GM23338 (cell line): ENCODE measurements at regions not wholly inside any gene's neighbourhood (a gene's known extent, or its start where the extent isn't known, plus 50 kb on each side); places are given as distances from the start of the nearest gene placed in this dataset.

Source experiments
- ATAC-seq: fragments of 200-7000 bp; cut with Tn5 transposase; 3 replicates; pipeline ENCODE4 v1.9.1; 2020
- DNase-seq: peaks from one replicate; pipeline ENCODE4 v3.0.0-alpha.2; 2015; ENCODE audit warnings: low spot score
- H2AFZ ChIP-seq: fragments of 200-600 bp; sonication (generic); 2 replicates; pipeline ENCODE4 v1.8.0; 2016; ENCODE audit warnings: antibody characterized with exemption, mild to moderate bottlenecking, moderate library complexity
- H3F3A ChIP-seq: fragments of 200-600 bp; sonication (generic); replicated peaks from 2 replicates; pipeline ENCODE4 v1.8.0; 2017; ENCODE audit warnings: antibody characterized with exemption, mixed run types, low read depth
- H3K27ac ChIP-seq: fragments of 200-600 bp; sonication (generic); 2 replicates; pipeline ENCODE4 v1.6.1; 2016; ENCODE audit warnings: low read depth
- H3K27me3 ChIP-seq: fragments of 200-600 bp; sonication (generic); 2 replicates; pipeline ENCODE4 v1.8.0; 2016; ENCODE audit warnings: mild to moderate bottlenecking, mixed run types, moderate library complexity; ENCODE audit not compliant: insufficient read depth
- H3K36me3 ChIP-seq: fragments of 200-600 bp; sonication (generic); 2 replicates; pipeline ENCODE4 v1.8.0; 2016; ENCODE audit warnings: mild to moderate bottlenecking; ENCODE audit not compliant: insufficient read depth
- H3K4me1 ChIP-seq: fragments of 200-600 bp; sonication (generic); 2 replicates; pipeline ENCODE4 v1.8.0; 2016; ENCODE audit warnings: mild to moderate bottlenecking, moderate library complexity; ENCODE audit not compliant: insufficient read depth
- H3K4me2 ChIP-seq: fragments of 200-600 bp; sonication (generic); 2 replicates; pipeline ENCODE4 v1.7.1; 2017; ENCODE audit warnings: mixed run types
- H3K4me3 ChIP-seq: fragments of 200-600 bp; sonication (generic); 2 replicates; pipeline ENCODE4 v1.6.1; 2016; ENCODE audit warnings: mixed run types
- H3K79me2 ChIP-seq: fragments of 200-600 bp; sonication (generic); replicated peaks from 2 replicates; pipeline ENCODE4 v1.8.0; 2017; ENCODE audit warnings: mild to moderate bottlenecking; ENCODE audit not compliant: insufficient read depth
- H3K9me2 ChIP-seq: fragments of 200-600 bp; sonication (generic); 2 replicates; pipeline ENCODE4 v1.8.0; 2017; ENCODE audit not compliant: insufficient read depth
- H4K20me1 ChIP-seq: fragments of 200-600 bp; sonication (generic); replicated peaks from 2 replicates; pipeline ENCODE4 v1.8.0; 2017; ENCODE audit warnings: mild to moderate bottlenecking; ENCODE audit not compliant: insufficient read depth
- H3K27ac Mint-ChIP-seq: 2 replicates; pipeline ENCODE4 v1.8.0; 2020; ENCODE audit warnings: inconsistent platforms, mild to moderate bottlenecking, moderate library complexity, mixed read lengths
- H3K27me3 Mint-ChIP-seq: 3 replicates; pipeline ENCODE4 v1.8.0; 2022; ENCODE audit warnings: low read depth, mild to moderate bottlenecking, moderate library complexity, mixed read lengths, inconsistent platforms; ENCODE audit not compliant: insufficient read depth, poor library complexity
- H3K36me3 Mint-ChIP-seq: 3 replicates; pipeline ENCODE4 v1.8.0; 2021; ENCODE audit warnings: low read depth, mild to moderate bottlenecking, inconsistent platforms, moderate library complexity, mixed read lengths
- H3K4me1 Mint-ChIP-seq: 3 replicates; pipeline ENCODE4 v1.8.0; 2020; ENCODE audit warnings: mild to moderate bottlenecking, inconsistent platforms, mixed read lengths
- H3K4me3 Mint-ChIP-seq: 3 replicates; pipeline ENCODE4 v1.8.0; 2021; ENCODE audit warnings: moderate library complexity, mild to moderate bottlenecking, inconsistent platforms, mixed read lengths
- H3K9me3 Mint-ChIP-seq: 3 replicates; pipeline ENCODE4 v1.8.0; 2020; ENCODE audit warnings: moderate library complexity, mild to moderate bottlenecking, inconsistent platforms, mixed read lengths
- CREB1 ChIP-seq: fragments of 250-450 bp; sonication (Bioruptor Pico); IDR thresholded peaks from 2 replicates; pipeline ENCODE4 v1.5.0; 2020; ENCODE audit warnings: low read depth, mild to moderate bottlenecking, moderate library complexity
- EZH2 ChIP-seq: fragments of 200-600 bp; sonication (generic); IDR thresholded peaks from one replicate; pipeline ENCODE4 v1.8.0; 2017; ENCODE audit warnings: antibody characterized with exemption, mild to moderate bottlenecking, low read depth; ENCODE audit not compliant: unreplicated experiment
- EZH2phosphoT487 ChIP-seq: fragments of 200-600 bp; sonication (generic); IDR thresholded peaks from one replicate; pipeline ENCODE4 v1.8.1; 2018; ENCODE audit warnings: antibody characterized with exemption; ENCODE audit not compliant: unreplicated experiment
- JUNB ChIP-seq: IDR thresholded peaks from one replicate; pipeline ENCODE4 v1.6.1; 2016; ENCODE audit warnings: antibody characterized with exemption; ENCODE audit not compliant: unreplicated experiment
- NANOG ChIP-seq: IDR thresholded peaks from 2 replicates; pipeline ENCODE4 v1.6.1; 2016; ENCODE audit warnings: antibody characterized with exemption, borderline replicate concordance
- POLR2AphosphoS5 ChIP-seq: IDR thresholded peaks from 2 replicates; pipeline ENCODE4 v1.6.1; 2016; ENCODE audit warnings: antibody characterized with exemption, low read depth
- STAT1 ChIP-seq: IDR thresholded peaks from one replicate; pipeline ENCODE4 v1.6.1; 2016; ENCODE audit warnings: antibody characterized with exemption; ENCODE audit not compliant: unreplicated experiment
- ZNF114 ChIP-seq: fragments of 250-450 bp; sonication (Bioruptor Pico); IDR thresholded peaks from 2 replicates; pipeline ENCODE4 v1.5.0; 2020; ENCODE audit warnings: mild to moderate bottlenecking, moderate library complexity
- ZNF331 ChIP-seq: fragments of 250-450 bp; sonication (Bioruptor Pico); IDR thresholded peaks from 2 replicates; pipeline ENCODE4 v1.5.0; 2020; ENCODE audit warnings: low read depth, mild to moderate bottlenecking, moderate library complexity
- TF ChIP-seq, protein P1 (sequence below): IDR thresholded peaks from one replicate; pipeline ENCODE4 v1.6.1; 2018; ENCODE audit warnings: antibody characterized with exemption; ENCODE audit not compliant: unreplicated experiment
- TF ChIP-seq, protein P2 (sequence below), 2 experiments: fragments of 200-600 bp in 1 of 2; sonication (generic) in 1 of 2; conservative IDR thresholded peaks; 2 replicates each; pipeline versions ENCODE4 v1.5.1 to v1.6.1; 2016 to 2017; ENCODE audit warnings: antibody characterized with exemption in 2 of 2, low read depth in 2 of 2, mild to moderate bottlenecking in 2 of 2, moderate library complexity in 1 of 2
- TF ChIP-seq, protein P3 (sequence below): fragments of 250-450 bp; sonication (Bioruptor Pico); IDR thresholded peaks from 2 replicates; pipeline ENCODE4 v1.5.0; 2020; ENCODE audit warnings: mild to moderate bottlenecking, moderate library complexity
- TF ChIP-seq, protein P4 (sequence below): IDR thresholded peaks from 2 replicates; pipeline ENCODE4 v1.6.1; 2016; ENCODE audit warnings: antibody characterized with exemption

DNA sequence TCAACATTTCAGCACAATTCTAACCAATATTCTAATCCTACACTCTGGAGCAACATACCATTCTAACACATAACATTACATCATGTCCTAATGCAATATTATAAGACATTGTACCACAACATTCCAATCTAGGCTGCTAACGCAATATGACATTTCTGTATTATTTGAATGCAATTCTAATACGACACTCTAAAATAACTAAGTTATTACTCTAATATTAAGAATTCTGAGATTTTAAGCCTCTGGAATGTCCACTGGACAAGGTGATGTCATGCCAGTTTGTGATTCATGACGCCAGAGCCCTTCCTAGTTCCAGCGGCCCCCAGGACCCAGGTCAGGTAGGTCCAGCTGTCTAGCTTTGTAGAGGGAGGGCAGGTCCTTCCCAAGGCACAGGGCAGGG, 69.7 kb upstream of the SIRPA start:
- H4K20me1 ChIP-seq = no peaks in the 10 kb centered on the region
- H3K36me3 Mint-ChIP-seq = no peaks in the 10 kb centered on the region
- DNase-seq (no peak), ATAC-seq (no peak)
- no peaks in the 10 kb centered on the region for H3K9me2 ChIP-seq
- peaks cover 6% of the 10 kb centered on the region for H3K27me3 Mint-ChIP-seq
- H3K4me1 ChIP-seq = no peaks in the 10 kb centered on the region
- H3K4me3 Mint-ChIP-seq = no peak overlapping the region
- H3K27ac Mint-ChIP-seq = no peak overlapping the region
- no peaks in the 10 kb centered on the region for H3K9me3 Mint-ChIP-seq
- no peak overlapping the region for H2AFZ ChIP-seq
- H3F3A ChIP-seq = no peaks in the 10 kb centered on the region
- H3K79me2 ChIP-seq = no peaks in the 10 kb centered on the region
- no peak overlapping the region for H3K4me2 ChIP-seq
- no peak overlapping the region for H3K27ac ChIP-seq
- H3K27me3 ChIP-seq = no peaks in the 10 kb centered on the region
- no peaks in the 10 kb centered on the region for H3K36me3 ChIP-seq
- TF ChIP-seq, protein P1, sequence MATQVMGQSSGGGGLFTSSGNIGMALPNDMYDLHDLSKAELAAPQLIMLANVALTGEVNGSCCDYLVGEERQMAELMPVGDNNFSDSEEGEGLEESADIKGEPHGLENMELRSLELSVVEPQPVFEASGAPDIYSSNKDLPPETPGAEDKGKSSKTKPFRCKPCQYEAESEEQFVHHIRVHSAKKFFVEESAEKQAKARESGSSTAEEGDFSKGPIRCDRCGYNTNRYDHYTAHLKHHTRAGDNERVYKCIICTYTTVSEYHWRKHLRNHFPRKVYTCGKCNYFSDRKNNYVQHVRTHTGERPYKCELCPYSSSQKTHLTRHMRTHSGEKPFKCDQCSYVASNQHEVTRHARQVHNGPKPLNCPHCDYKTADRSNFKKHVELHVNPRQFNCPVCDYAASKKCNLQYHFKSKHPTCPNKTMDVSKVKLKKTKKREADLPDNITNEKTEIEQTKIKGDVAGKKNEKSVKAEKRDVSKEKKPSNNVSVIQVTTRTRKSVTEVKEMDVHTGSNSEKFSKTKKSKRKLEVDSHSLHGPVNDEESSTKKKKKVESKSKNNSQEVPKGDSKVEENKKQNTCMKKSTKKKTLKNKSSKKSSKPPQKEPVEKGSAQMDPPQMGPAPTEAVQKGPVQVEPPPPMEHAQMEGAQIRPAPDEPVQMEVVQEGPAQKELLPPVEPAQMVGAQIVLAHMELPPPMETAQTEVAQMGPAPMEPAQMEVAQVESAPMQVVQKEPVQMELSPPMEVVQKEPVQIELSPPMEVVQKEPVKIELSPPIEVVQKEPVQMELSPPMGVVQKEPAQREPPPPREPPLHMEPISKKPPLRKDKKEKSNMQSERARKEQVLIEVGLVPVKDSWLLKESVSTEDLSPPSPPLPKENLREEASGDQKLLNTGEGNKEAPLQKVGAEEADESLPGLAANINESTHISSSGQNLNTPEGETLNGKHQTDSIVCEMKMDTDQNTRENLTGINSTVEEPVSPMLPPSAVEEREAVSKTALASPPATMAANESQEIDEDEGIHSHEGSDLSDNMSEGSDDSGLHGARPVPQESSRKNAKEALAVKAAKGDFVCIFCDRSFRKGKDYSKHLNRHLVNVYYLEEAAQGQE = no peak
- TF ChIP-seq STAT1 (no peak), JUNB (no peak), NANOG (no peak), ZNF114 (CRISPR knock-in tag) (no peak), ZNF331 (CRISPR knock-in tag) (no peak), EZH2phosphoT487 (no peak), POLR2AphosphoS5 (no peak), CREB1 (CRISPR knock-in tag) (no peak), EZH2 (no peak)
- TF ChIP-seq, protein P2, sequence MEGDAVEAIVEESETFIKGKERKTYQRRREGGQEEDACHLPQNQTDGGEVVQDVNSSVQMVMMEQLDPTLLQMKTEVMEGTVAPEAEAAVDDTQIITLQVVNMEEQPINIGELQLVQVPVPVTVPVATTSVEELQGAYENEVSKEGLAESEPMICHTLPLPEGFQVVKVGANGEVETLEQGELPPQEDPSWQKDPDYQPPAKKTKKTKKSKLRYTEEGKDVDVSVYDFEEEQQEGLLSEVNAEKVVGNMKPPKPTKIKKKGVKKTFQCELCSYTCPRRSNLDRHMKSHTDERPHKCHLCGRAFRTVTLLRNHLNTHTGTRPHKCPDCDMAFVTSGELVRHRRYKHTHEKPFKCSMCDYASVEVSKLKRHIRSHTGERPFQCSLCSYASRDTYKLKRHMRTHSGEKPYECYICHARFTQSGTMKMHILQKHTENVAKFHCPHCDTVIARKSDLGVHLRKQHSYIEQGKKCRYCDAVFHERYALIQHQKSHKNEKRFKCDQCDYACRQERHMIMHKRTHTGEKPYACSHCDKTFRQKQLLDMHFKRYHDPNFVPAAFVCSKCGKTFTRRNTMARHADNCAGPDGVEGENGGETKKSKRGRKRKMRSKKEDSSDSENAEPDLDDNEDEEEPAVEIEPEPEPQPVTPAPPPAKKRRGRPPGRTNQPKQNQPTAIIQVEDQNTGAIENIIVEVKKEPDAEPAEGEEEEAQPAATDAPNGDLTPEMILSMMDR (conservative IDR thresholded peaks at IDR 0.05; ENCODE audit: low read depth in 2 of 2) = no peak
- TF ChIP-seq, protein P3, sequence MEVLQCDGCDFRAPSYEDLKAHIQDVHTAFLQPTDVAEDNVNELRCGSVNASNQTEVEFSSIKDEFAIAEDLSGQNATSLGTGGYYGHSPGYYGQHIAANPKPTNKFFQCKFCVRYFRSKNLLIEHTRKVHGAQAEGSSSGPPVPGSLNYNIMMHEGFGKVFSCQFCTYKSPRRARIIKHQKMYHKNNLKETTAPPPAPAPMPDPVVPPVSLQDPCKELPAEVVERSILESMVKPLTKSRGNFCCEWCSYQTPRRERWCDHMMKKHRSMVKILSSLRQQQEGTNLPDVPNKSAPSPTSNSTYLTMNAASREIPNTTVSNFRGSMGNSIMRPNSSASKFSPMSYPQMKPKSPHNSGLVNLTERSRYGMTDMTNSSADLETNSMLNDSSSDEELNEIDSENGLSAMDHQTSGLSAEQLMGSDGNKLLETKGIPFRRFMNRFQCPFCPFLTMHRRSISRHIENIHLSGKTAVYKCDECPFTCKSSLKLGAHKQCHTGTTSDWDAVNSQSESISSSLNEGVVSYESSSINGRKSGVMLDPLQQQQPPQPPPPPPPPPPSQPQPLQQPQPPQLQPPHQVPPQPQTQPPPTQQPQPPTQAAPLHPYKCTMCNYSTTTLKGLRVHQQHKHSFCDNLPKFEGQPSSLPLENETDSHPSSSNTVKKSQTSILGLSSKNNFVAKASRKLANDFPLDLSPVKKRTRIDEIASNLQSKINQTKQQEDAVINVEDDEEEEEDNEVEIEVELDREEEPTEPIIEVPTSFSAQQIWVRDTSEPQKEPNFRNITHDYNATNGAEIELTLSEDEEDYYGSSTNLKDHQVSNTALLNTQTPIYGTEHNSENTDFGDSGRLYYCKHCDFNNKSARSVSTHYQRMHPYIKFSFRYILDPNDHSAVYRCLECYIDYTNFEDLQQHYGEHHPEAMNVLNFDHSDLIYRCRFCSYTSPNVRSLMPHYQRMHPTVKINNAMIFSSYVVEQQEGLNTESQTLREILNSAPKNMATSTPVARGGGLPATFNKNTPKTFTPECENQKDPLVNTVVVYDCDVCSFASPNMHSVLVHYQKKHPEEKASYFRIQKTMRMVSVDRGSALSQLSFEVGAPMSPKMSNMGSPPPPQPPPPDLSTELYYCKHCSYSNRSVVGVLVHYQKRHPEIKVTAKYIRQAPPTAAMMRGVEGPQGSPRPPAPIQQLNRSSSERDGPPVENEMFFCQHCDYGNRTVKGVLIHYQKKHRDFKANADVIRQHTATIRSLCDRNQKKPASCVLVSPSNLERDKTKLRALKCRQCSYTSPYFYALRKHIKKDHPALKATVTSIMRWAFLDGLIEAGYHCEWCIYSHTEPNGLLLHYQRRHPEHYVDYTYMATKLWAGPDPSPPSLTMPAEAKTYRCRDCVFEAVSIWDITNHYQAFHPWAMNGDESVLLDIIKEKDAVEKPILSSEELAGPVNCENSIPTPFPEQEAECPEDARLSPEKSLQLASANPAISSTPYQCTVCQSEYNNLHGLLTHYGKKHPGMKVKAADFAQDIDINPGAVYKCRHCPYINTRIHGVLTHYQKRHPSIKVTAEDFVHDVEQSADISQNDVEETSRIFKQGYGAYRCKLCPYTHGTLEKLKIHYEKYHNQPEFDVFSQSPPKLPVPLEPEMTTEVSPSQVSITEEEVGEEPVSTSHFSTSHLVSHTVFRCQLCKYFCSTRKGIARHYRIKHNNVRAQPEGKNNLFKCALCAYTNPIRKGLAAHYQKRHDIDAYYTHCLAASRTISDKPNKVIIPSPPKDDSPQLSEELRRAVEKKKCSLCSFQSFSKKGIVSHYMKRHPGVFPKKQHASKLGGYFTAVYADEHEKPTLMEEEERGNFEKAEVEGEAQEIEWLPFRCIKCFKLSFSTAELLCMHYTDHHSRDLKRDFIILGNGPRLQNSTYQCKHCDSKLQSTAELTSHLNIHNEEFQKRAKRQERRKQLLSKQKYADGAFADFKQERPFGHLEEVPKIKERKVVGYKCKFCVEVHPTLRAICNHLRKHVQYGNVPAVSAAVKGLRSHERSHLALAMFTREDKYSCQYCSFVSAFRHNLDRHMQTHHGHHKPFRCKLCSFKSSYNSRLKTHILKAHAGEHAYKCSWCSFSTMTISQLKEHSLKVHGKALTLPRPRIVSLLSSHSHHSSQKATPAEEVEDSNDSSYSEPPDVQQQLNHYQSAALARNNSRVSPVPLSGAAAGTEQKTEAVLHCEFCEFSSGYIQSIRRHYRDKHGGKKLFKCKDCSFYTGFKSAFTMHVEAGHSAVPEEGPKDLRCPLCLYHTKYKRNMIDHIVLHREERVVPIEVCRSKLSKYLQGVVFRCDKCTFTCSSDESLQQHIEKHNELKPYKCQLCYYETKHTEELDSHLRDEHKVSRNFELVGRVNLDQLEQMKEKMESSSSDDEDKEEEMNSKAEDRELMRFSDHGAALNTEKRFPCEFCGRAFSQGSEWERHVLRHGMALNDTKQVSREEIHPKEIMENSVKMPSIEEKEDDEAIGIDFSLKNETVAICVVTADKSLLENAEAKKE (CRISPR knock-in tag) = no peak
- TF ChIP-seq, protein P4, sequence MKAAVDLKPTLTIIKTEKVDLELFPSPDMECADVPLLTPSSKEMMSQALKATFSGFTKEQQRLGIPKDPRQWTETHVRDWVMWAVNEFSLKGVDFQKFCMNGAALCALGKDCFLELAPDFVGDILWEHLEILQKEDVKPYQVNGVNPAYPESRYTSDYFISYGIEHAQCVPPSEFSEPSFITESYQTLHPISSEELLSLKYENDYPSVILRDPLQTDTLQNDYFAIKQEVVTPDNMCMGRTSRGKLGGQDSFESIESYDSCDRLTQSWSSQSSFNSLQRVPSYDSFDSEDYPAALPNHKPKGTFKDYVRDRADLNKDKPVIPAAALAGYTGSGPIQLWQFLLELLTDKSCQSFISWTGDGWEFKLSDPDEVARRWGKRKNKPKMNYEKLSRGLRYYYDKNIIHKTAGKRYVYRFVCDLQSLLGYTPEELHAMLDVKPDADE = no peak
- no peaks in the 10 kb centered on the region for H3K4me1 Mint-ChIP-seq
- H3K4me3 ChIP-seq = no peak overlapping the region
